ENCODE measurements at regions not wholly inside any gene's neighbourhood (a gene's known extent, or its start where the extent isn't known, plus 50 kb on each side); places are given as distances from the start of the nearest gene placed in this dataset.
"Not testable (repeated sequence)": the region's sequence is repeated elsewhere in the genome, so short reads cannot be mapped to it uniquely, and the experiment has no call there.

GRCh38 chr4:86521373-86521969, 72.6 kb upstream of the PTPN13 start:
- H3K27me3 ChIP-seq = no peaks in the 10 kb centered on the region
- H3K36me3 ChIP-seq = no peaks in the 10 kb centered on the region
- no peak overlapping the region for H3K27ac ChIP-seq

GRCh38 chr4:86522349-86522748, 71.8 kb upstream of the PTPN13 start:
- TF ChIP-seq, protein P1, sequence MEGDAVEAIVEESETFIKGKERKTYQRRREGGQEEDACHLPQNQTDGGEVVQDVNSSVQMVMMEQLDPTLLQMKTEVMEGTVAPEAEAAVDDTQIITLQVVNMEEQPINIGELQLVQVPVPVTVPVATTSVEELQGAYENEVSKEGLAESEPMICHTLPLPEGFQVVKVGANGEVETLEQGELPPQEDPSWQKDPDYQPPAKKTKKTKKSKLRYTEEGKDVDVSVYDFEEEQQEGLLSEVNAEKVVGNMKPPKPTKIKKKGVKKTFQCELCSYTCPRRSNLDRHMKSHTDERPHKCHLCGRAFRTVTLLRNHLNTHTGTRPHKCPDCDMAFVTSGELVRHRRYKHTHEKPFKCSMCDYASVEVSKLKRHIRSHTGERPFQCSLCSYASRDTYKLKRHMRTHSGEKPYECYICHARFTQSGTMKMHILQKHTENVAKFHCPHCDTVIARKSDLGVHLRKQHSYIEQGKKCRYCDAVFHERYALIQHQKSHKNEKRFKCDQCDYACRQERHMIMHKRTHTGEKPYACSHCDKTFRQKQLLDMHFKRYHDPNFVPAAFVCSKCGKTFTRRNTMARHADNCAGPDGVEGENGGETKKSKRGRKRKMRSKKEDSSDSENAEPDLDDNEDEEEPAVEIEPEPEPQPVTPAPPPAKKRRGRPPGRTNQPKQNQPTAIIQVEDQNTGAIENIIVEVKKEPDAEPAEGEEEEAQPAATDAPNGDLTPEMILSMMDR (IDR thresholded peaks at IDR 0.05) = peak in 1 of 6 experiments; percentile 21
- TF ChIP-seq POLR2A (IDR thresholded peaks at IDR 0.05) = no peak
- DNase-seq = no peak
- H3K9me3 ChIP-seq = no peaks in the 10 kb centered on the region

More at GRCh38 chr4:86521373-86521969, 72.6 kb upstream of the PTPN13 start:
- DNase-seq = no peak
- H3K9me3 ChIP-seq = no peaks in the 10 kb centered on the region
- H3K4me3 ChIP-seq = no peak overlapping the region
- H3K4me1 ChIP-seq = no peaks in the 10 kb centered on the region
- TF ChIP-seq, protein P1 (IDR thresholded peaks at IDR 0.05) = no peak
- TF ChIP-seq POLR2A (IDR thresholded peaks at IDR 0.05) = no peak

GRCh38 chr4:86523333-86523732, 70.8 kb upstream of the PTPN13 start:
- H3K36me3 ChIP-seq = no peaks in the 10 kb centered on the region
- no peak overlapping the region for H3K27ac ChIP-seq
- H3K27me3 ChIP-seq = no peaks in the 10 kb centered on the region
- TF ChIP-seq, protein P1 (IDR thresholded peaks at IDR 0.05) = no peak
- no peak for TF ChIP-seq POLR2A (IDR thresholded peaks at IDR 0.05)
- no peak for DNase-seq
- H3K4me3 ChIP-seq = no peak overlapping the region
- H3K4me1 ChIP-seq = no peaks in the 10 kb centered on the region
- H3K9me3 ChIP-seq = no peaks in the 10 kb centered on the region

More at GRCh38 chr4:86522349-86522748, 71.8 kb upstream of the PTPN13 start:
- H3K4me3 ChIP-seq = no peak overlapping the region
- no peaks in the 10 kb centered on the region for H3K27me3 ChIP-seq
- H3K4me1 ChIP-seq = no peaks in the 10 kb centered on the region
- H3K27ac ChIP-seq = no peak overlapping the region
- H3K36me3 ChIP-seq = no peaks in the 10 kb centered on the region

GRCh38 chr4:86527713-86528112, 66.4 kb upstream of the PTPN13 start:
- not testable (repeated sequence) for DNase-seq, H3K4me1 ChIP-seq, H3K27me3 ChIP-seq, H3K4me3 ChIP-seq, H3K36me3 ChIP-seq, H3K9me3 ChIP-seq, H3K27ac ChIP-seq

DNA sequence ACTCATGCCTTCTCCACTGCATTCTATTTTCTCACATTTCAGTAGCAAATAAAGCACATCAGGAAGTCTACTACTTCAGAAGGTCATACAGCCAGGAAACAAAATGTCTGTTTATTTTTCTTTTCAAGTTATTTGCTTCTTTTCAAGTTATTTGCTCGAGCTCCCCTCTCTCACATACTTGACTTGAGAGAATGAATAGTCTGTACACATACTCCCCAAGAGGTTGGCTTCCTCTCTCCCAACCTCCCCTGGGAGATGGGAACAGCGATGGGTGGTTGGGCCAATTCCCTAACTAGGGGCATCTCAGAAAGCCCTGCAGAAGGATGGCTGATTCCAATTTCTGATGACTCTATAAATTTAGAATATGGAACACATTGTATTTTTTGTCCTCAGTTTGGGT, 64.7 kb upstream of the PTPN13 start:
- Histone ChIP-seq H3K27ac (no peak overlapping the region), H3K9me3 (no peaks in the 10 kb centered on the region), H3K4me3 (no peak overlapping the region), H3K36me3 (no peaks in the 10 kb centered on the region), H3K27me3 (no peaks in the 10 kb centered on the region), H3K4me1 (no peaks in the 10 kb centered on the region)
- no peak for DNase-seq
- TF ChIP-seq POLR2A (IDR thresholded peaks at IDR 0.05) = no peak
- TF ChIP-seq, protein P1 (IDR thresholded peaks at IDR 0.05) = no peak

DNA sequence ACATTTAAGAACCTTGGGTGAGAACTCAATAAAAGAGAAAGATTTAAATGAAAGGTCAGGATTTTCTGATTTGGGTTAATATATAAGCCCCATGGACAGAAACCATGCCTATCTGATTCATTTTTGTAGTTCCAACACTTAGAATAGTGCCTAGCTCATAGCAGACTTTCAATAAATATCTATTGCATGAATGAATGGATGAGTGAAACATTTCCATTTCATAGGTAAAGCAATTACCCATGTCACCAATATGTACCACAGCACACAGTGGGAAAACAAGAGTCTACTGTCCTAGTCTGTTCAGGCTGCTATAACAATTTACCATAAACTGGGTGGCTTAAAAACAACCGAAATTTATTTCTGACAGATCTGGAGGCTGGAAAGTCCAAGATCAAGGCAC, 63.9 kb upstream of the PTPN13 start:
- Histone ChIP-seq H3K27me3 (no peaks in the 10 kb centered on the region), H3K4me3 (no peak overlapping the region), H3K9me3 (no peaks in the 10 kb centered on the region), H3K27ac (no peak overlapping the region), H3K36me3 (no peaks in the 10 kb centered on the region), H3K4me1 (no peaks in the 10 kb centered on the region)
- DNase-seq = no peak
- no peak for TF ChIP-seq POLR2A (IDR thresholded peaks at IDR 0.05)
- TF ChIP-seq, protein P1 (IDR thresholded peaks at IDR 0.05) = no peak

Measured in Peyer's patch (tissue), 4 donors.